Uterus (tissue), 3 donors: ENCODE measurements at regions not wholly inside any gene's neighbourhood (a gene's known extent, or its start where the extent isn't known, plus 50 kb on each side); places are given as distances from the start of the nearest gene placed in this dataset.
A peak's percentile ranks its signal among the peaks of the same experiment; 100 is the strongest.

Experiments used
- DNase-seq, 2 donors: peaks; one replicate each; pipeline ENCODE4 v3.0.0-alpha.2; 2019 to 2020
- H3K27ac ChIP-seq, 2 donors: fragments of 200-600 bp; sonication (generic); 1 replicate in 1 of 2; 2 replicates in 1 of 2; pipeline ENCODE4 v1.5.1; 2016 to 2018
- H3K27me3 ChIP-seq, 2 donors: fragments of 200-600 bp; sonication (generic); one replicate each; pipeline ENCODE4 v1.5.1; 2018 to 2019; ENCODE audit warnings: control low read depth in 1 of 2
- H3K36me3 ChIP-seq, 2 donors: fragments of 200-600 bp; sonication (generic); one replicate each; pipeline ENCODE4 v1.5.1; 2019; ENCODE audit warnings: control low read depth in 1 of 2
- H3K4me1 ChIP-seq, 2 donors: fragments of 200-600 bp; sonication (generic); one replicate each; pipeline ENCODE4 v1.5.1; 2018 to 2019; ENCODE audit warnings: control low read depth in 1 of 2
- H3K4me3 ChIP-seq, 2 donors: fragments of 200-600 bp; sonication (generic); 1 replicate in 1 of 2; 2 replicates in 1 of 2; pipeline ENCODE4 v1.5.1; 2018 to 2019; ENCODE audit warnings: mild to moderate bottlenecking in 1 of 2
- H3K9me3 ChIP-seq, 2 donors: fragments of 200-600 bp; sonication (generic); one replicate each; pipeline ENCODE4 v1.5.1; 2019; ENCODE audit warnings: control low read depth in 1 of 2
- CTCF ChIP-seq, 4 experiments: fragments of 200-600 bp in 2 of 4; fragments of 450-650 bp in 2 of 4; sonication (generic) in 2 of 4; IDR thresholded peaks; one replicate each; pipeline ENCODE4 v1.5.1; 2016 to 2019; ENCODE audit warnings: antibody characterized with exemption in 4 of 4, mild to moderate bottlenecking in 2 of 4, moderate library complexity in 1 of 4
- POLR2A ChIP-seq, 2 donors: fragments of 450-650 bp; IDR thresholded peaks; one replicate each; pipeline ENCODE4 v1.6.1; 2016; ENCODE audit warnings: antibody characterized with exemption in 2 of 2, mild to moderate bottlenecking in 1 of 2, moderate library complexity in 1 of 2
- intact Hi-C: fragments of 100-400 bp; cut with DNase I; formaldehyde crosslinking; loops from one replicate; pipeline ENCODE4 v1.15.1; 2023; ENCODE audit warnings: low total_unique reads
- donor health status: DM: yes; HTN: yes; CAD: no.

GRCh38 chr18:6561420-6561861 lies 146.7 kb upstream of the L3MBTL4 start:
- DNase-seq = peak; percentile 60 to 67
- no peak overlapping the region for H3K4me3 ChIP-seq
- TF ChIP-seq CTCF (IDR thresholded peaks at IDR 0.05) (no peak), POLR2A (IDR thresholded peaks at IDR 0.05) (no peak)
- no peaks in the 10 kb centered on the region for H3K9me3 ChIP-seq
- intact Hi-C loops = no loop called here
- H3K36me3 ChIP-seq = no peaks in the 10 kb centered on the region
- H3K4me1 ChIP-seq = no peaks in the 10 kb centered on the region
- H3K27me3 ChIP-seq = no peaks in the 10 kb centered on the region
- H3K27ac ChIP-seq = no peak overlapping the region

GRCh38 chr18:6561862-6562291 lies 147.2 kb upstream of the L3MBTL4 start:
- Histone ChIP-seq H3K27me3 (no peaks in the 10 kb centered on the region), H3K27ac (no peak overlapping the region), H3K4me1 (no peaks in the 10 kb centered on the region), H3K4me3 (no peak overlapping the region), H3K36me3 (no peaks in the 10 kb centered on the region), H3K9me3 (no peaks in the 10 kb centered on the region)
- TF ChIP-seq POLR2A (IDR thresholded peaks at IDR 0.05) (no peak), CTCF (IDR thresholded peaks at IDR 0.05) (no peak)
- no peak for DNase-seq
- intact Hi-C loops = no loop called here

- intact Hi-C loops = no loop called here
- Histone ChIP-seq H3K27ac (no peak overlapping the region), H3K9me3 (no peaks in the 10 kb centered on the region), H3K36me3 (no peaks in the 10 kb centered on the region), H3K4me3 (no peak overlapping the region), H3K27me3 (no peaks in the 10 kb centered on the region), H3K4me1 (no peaks in the 10 kb centered on the region)
- no peak for DNase-seq
- TF ChIP-seq POLR2A (IDR thresholded peaks at IDR 0.05) = no peak
These were observed 149.2 kb upstream of the L3MBTL4 start for GRCh38 chr18:6563896-6564295.

GRCh38 chr18:6564950-6565814 lies 150.5 kb upstream of the L3MBTL4 start:
- H3K4me3 ChIP-seq = no peak overlapping the region
- no peak overlapping the region for H3K27ac ChIP-seq
- no peaks in the 10 kb centered on the region for H3K4me1 ChIP-seq
- no peaks in the 10 kb centered on the region for H3K27me3 ChIP-seq
- no peaks in the 10 kb centered on the region for H3K36me3 ChIP-seq
- no peaks in the 10 kb centered on the region for H3K9me3 ChIP-seq
- no peak for DNase-seq
- TF ChIP-seq POLR2A (IDR thresholded peaks at IDR 0.05) = no peak
- no peak for TF ChIP-seq CTCF (IDR thresholded peaks at IDR 0.05)
- intact Hi-C loops = no loop called here

- no peak overlapping the region for H3K27ac ChIP-seq
- intact Hi-C loops = no loop called here
- H3K4me3 ChIP-seq = no peak overlapping the region
- H3K4me1 ChIP-seq = no peaks in the 10 kb centered on the region
- DNase-seq = no peak
- TF ChIP-seq POLR2A (IDR thresholded peaks at IDR 0.05) (no peak), CTCF (IDR thresholded peaks at IDR 0.05) (no peak)
- H3K27me3 ChIP-seq = no peaks in the 10 kb centered on the region
- no peaks in the 10 kb centered on the region for H3K9me3 ChIP-seq
- H3K36me3 ChIP-seq = no peaks in the 10 kb centered on the region
These were observed 151.0 kb upstream of the L3MBTL4 start for GRCh38 chr18:6565815-6566081.
